B cell (primary cell): ENCODE measurements at regions not wholly inside any gene's neighbourhood (a gene's known extent, or its start where the extent isn't known, plus 50 kb on each side); places are given as distances from the start of the nearest gene placed in this dataset.

Experiments used
- ATAC-seq: fragments of 200-7000 bp; cut with Tn5 transposase; one replicate; pipeline ENCODE4 v1.10.0; 2021; ENCODE audit warnings: low read depth, mild to moderate bottlenecking, moderate number of reproducible peaks, moderate library complexity
- CTCF ChIA-PET: fragments of 350-600 bp; sonication (Branson Sonifier 250); formaldehyde crosslinking; loops from one replicate; lab custom pipeline; 2021; ENCODE audit warnings: antibody characterized with exemption, inconsistent platforms; lab: Charles Lee
- POLR2A ChIA-PET: fragments of 350-600 bp; sonication (Branson Sonifier 250); formaldehyde crosslinking; loops from one replicate; lab custom pipeline; 2021; ENCODE audit warnings: antibody characterized with exemption; lab: Charles Lee
- DNase-seq: peaks from one replicate; pipeline ENCODE4 v3.0.0; 2013
- H2AFZ ChIP-seq: 2 replicates; pipeline ENCODE4 v1.6.1; 2012; ENCODE audit warnings: mild to moderate bottlenecking, low read depth, low read length; ENCODE audit not compliant: insufficient read depth, poor library complexity, severe bottlenecking
- H3K27ac ChIP-seq, 2 donors: 1 replicate in 1 of 2; 2 replicates in 1 of 2; pipeline ENCODE4 v1.5.1; 2012 to 2013; ENCODE audit warnings: low read length in 2 of 2, mild to moderate bottlenecking in 2 of 2, moderate library complexity in 1 of 2
- H3K27me3 ChIP-seq, 4 experiments: fragments of 200-600 bp in 1 of 4; sonication (generic) in 1 of 4; replicated peaks in 1 of 4; 1 replicate in 2 of 4; 2 replicates in 2 of 4; pipeline versions ENCODE4 v1.6.1 to v1.7.0; 2013 to 2016; ENCODE audit warnings: low read length in 3 of 4, mild to moderate bottlenecking in 2 of 4, mixed read lengths in 1 of 4, moderate library complexity in 1 of 4; ENCODE audit not compliant: insufficient read depth in 4 of 4, control insufficient read depth in 3 of 4; ENCODE audit errors: control extremely low read depth in 1 of 4
- H3K36me3 ChIP-seq, 2 experiments: replicated peaks in 1 of 2; 1 replicate in 1 of 2; 2 replicates in 1 of 2; pipeline versions ENCODE4 v1.6.1 to v1.7.1; 2013; ENCODE audit warnings: low read length in 1 of 2; ENCODE audit not compliant: insufficient read depth in 2 of 2, control insufficient read depth in 1 of 2; ENCODE audit errors: control extremely low read depth in 1 of 2, extremely low read depth in 1 of 2
- H3K4me1 ChIP-seq, 2 donors: fragments of 200-600 bp in 1 of 2; sonication (generic) in 1 of 2; 1 replicate in 1 of 2; 2 replicates in 1 of 2; pipeline versions ENCODE4 v1.5.1 to v1.6.1; 2013 to 2017; ENCODE audit warnings: low read length in 2 of 2; ENCODE audit not compliant: control insufficient read depth in 2 of 2, insufficient read depth in 2 of 2
- H3K4me2 ChIP-seq: replicated peaks from 2 replicates; pipeline ENCODE3; 2012; ENCODE audit warnings: mild to moderate bottlenecking, low read depth, low read length; ENCODE audit not compliant: poor library complexity, severe bottlenecking
- H3K4me3 ChIP-seq, 5 experiments: fragments of 200-600 bp in 1 of 5; sonication (generic) in 1 of 5; 1 replicate in 3 of 5; 2 replicates in 2 of 5; pipeline versions ENCODE4 v1.5.1 to v1.7.0; 2011 to 2016; ENCODE audit warnings: low read length in 4 of 5, mild to moderate bottlenecking in 4 of 5, low read depth in 2 of 5, control low read depth in 1 of 5, moderate library complexity in 1 of 5; ENCODE audit not compliant: insufficient read depth in 1 of 5; ENCODE audit errors: control extremely low read depth in 1 of 5, extremely low read depth in 1 of 5
- H3K79me2 ChIP-seq: fragments of 200-600 bp; sonication (generic); one replicate; pipeline ENCODE4 v1.6.0; 2016; ENCODE audit warnings: low read length; ENCODE audit not compliant: control insufficient read depth, insufficient read depth
- H3K9ac ChIP-seq: fragments of 200-600 bp; sonication (generic); 2 replicates; pipeline ENCODE4 v1.6.1; 2017; ENCODE audit warnings: mild to moderate bottlenecking, low read length, moderate library complexity
- H3K9me3 ChIP-seq, 3 donors: one replicate each; pipeline versions ENCODE4 v1.6.1 to v1.7.1; 2013; ENCODE audit warnings: low read length in 2 of 3; ENCODE audit not compliant: control insufficient read depth in 2 of 3, insufficient read depth in 1 of 3; ENCODE audit errors: control extremely low read depth in 1 of 3
- H4K20me1 ChIP-seq: 2 replicates; pipeline ENCODE4 v1.6.0; 2012; ENCODE audit warnings: mild to moderate bottlenecking, low read length; ENCODE audit not compliant: insufficient read depth, control insufficient read depth, poor library complexity, severe bottlenecking
- H3K27ac Mint-ChIP-seq: one replicate; pipeline ENCODE4 v1.8.0; 2021; ENCODE audit warnings: mixed read lengths
- H3K27me3 Mint-ChIP-seq: one replicate; pipeline ENCODE4 v1.8.0; 2021; ENCODE audit warnings: mixed read lengths
- H3K4me1 Mint-ChIP-seq: one replicate; pipeline ENCODE4 v1.8.0; 2021; ENCODE audit warnings: mixed read lengths
- H3K4me3 Mint-ChIP-seq: one replicate; pipeline ENCODE4 v1.8.0; 2021; ENCODE audit warnings: mixed read lengths
- H3K9me3 Mint-ChIP-seq: one replicate; pipeline ENCODE4 v1.8.0; 2022; ENCODE audit warnings: mixed read lengths; ENCODE audit not compliant: insufficient read depth
- CTCF ChIP-seq: fragments of 200-600 bp; IDR thresholded peaks from one replicate; pipeline ENCODE4 v1.8.0; 2022; ENCODE audit warnings: antibody characterized with exemption, mild to moderate bottlenecking
- EZH2 ChIP-seq: IDR thresholded peaks from 2 replicates; pipeline ENCODE4 v1.6.1; 2012; ENCODE audit warnings: borderline replicate concordance, low read depth, mild to moderate bottlenecking, moderate library complexity, low read length; ENCODE audit not compliant: insufficient read depth, poor library complexity, severe bottlenecking
- WGBS: methylation state at CpG from one replicate; pipeline ENCODE4 v1.1.5; 2013; ENCODE audit warnings: missing lambda C conversion rate; ENCODE audit not compliant: insufficient coverage; 5-methylcytosine and 5-hydroxymethylcytosine counted together
- intact Hi-C: fragments of 100-400 bp; cut with micrococcal nuclease; formaldehyde crosslinking; loops from one replicate; pipeline ENCODE4 v1.10.0; 2022

- no peak overlapping the region for H3K27ac Mint-ChIP-seq
These were observed 309.9 kb upstream of the MGMT start for GRCh38 chr10:129157185-129157584.

GRCh38 chr10:129161150-129161549 lies 305.9 kb upstream of the MGMT start:
- no peaks in the 10 kb centered on the region for H3K9me3 ChIP-seq
- Mint-ChIP-seq H3K4me1 (no peaks in the 10 kb centered on the region), H3K27me3 (no peaks in the 10 kb centered on the region), H3K4me3 (no peak overlapping the region), H3K9me3 (peaks cover 3% of the 10 kb centered on the region), H3K27ac (no peak overlapping the region)
- no peaks in the 10 kb centered on the region for H3K79me2 ChIP-seq
- DNase-seq (no peak), ATAC-seq (no peak)
- TF ChIP-seq EZH2 (no peak), CTCF (no peak)
- CTCF ChIA-PET: no interaction called here
- POLR2A ChIA-PET: no interaction called here
- no peaks in the 10 kb centered on the region for H4K20me1 ChIP-seq
- H3K4me1 ChIP-seq: no peaks in the 10 kb centered on the region
- no peak overlapping the region for H3K4me3 ChIP-seq
- no peak overlapping the region for H3K4me2 ChIP-seq
- H3K9ac ChIP-seq: no peak overlapping the region
- no peaks in the 10 kb centered on the region for H3K27me3 ChIP-seq
- intact Hi-C loops: no loop called here
- H3K36me3 ChIP-seq: no peaks in the 10 kb centered on the region
- WGBS: no CpG with 5 or more reads among the region's 2 CpGs
- no peak overlapping the region for H2AFZ ChIP-seq
- H3K27ac ChIP-seq: no peak overlapping the region

More at GRCh38 chr10:129157185-129157584, 309.9 kb upstream of the MGMT start:
- Mint-ChIP-seq H3K27me3 (no peaks in the 10 kb centered on the region), H3K4me3 (no peak overlapping the region), H3K9me3 (peaks cover 12% of the 10 kb centered on the region), H3K4me1 (no peaks in the 10 kb centered on the region)
- Histone ChIP-seq H3K4me2 (no peak overlapping the region), H3K4me1 (no peaks in the 10 kb centered on the region), H3K79me2 (no peaks in the 10 kb centered on the region), H3K9ac (no peak overlapping the region), H3K27me3 (no peaks in the 10 kb centered on the region), H3K9me3 (peaks cover 0 to 6% (median 0%) of the 10 kb centered on the region in 3 donors), H4K20me1 (no peaks in the 10 kb centered on the region), H3K4me3 (no peak overlapping the region), H3K36me3 (no peaks in the 10 kb centered on the region), H3K27ac (no peak overlapping the region), H2AFZ (no peak overlapping the region)
- CTCF ChIA-PET: no interaction called here
- WGBS: 97% methylated on average over 4 of the region's 5 CpGs
- ATAC-seq: no peak
- POLR2A ChIA-PET: no interaction called here
- TF ChIP-seq CTCF: no peak
- no peak for TF ChIP-seq EZH2
- no peak for DNase-seq
- intact Hi-C loops: no loop called here
